ENCODE measurements at regions not wholly inside any gene's neighbourhood (a gene's known extent, or its start where the extent isn't known, plus 50 kb on each side); places are given as distances from the start of the nearest gene placed in this dataset.

GRCh38 chr6:135583256-135583761, 85.8 kb upstream of the AHI1 start:
- Histone ChIP-seq H3K18ac (ENCODE audit: low read length) (no peak overlapping the region), H3K9me3 (replicated peaks in 1 of 2; ENCODE audit: control insufficient read depth in 2 of 2, insufficient read depth in 1 of 2, low read depth in 1 of 2, low read length in 2 of 2) (no peaks in the 10 kb centered on the region), H2BK120ac (ENCODE audit: low read depth, low read length) (no peak overlapping the region), H3K14ac (ENCODE audit: low read length) (no peak overlapping the region), H2BK12ac (ENCODE audit: low read length) (no peak overlapping the region), H3K23ac (ENCODE audit: low read depth, low read length, poor library complexity) (no peak overlapping the region), H2AFZ (ENCODE audit: low read length) (no peak overlapping the region), H3K4me2 (ENCODE audit: insufficient read depth, low read length, poor library complexity, severe bottlenecking) (no peak overlapping the region), H3K9ac (ENCODE audit: low read depth, low read length, poor library complexity) (no peak overlapping the region), H2BK15ac (ENCODE audit: low read length) (no peak overlapping the region), H4K8ac (ENCODE audit: low read depth, low read length) (no peak overlapping the region), H3K27me3 (ENCODE audit: control insufficient read depth in 3 of 3, insufficient read depth in 3 of 3, low read depth in 1 of 3, low read length in 3 of 3) (no peaks in the 10 kb centered on the region), H3K4ac (ENCODE audit: low read length) (no peak overlapping the region), H3K36me3 (replicated peaks in 1 of 2; ENCODE audit: control insufficient read depth in 2 of 2, insufficient read depth in 2 of 2, low read length in 2 of 2) (no peaks in the 10 kb centered on the region), H3K79me1 (ENCODE audit: low read depth, low read length) (no peaks in the 10 kb centered on the region), H3K27ac (replicated peaks; ENCODE audit: low read length) (no peak overlapping the region), H2AK5ac (ENCODE audit: low read depth, low read length) (no peak overlapping the region), H2BK5ac (ENCODE audit: low read length) (no peak overlapping the region), H4K91ac (ENCODE audit: low read depth, low read length, poor library complexity) (no peak overlapping the region), H3K4me1 (ENCODE audit: control insufficient read depth in 2 of 2, insufficient read depth in 1 of 2, low read depth in 1 of 2, low read length in 2 of 2) (no peaks in the 10 kb centered on the region), H3K4me3 (ENCODE audit: low read length in 2 of 2) (no peak overlapping the region)
- WGBS, 2 donors (ENCODE audit: extremely low coverage in 2 of 2, insufficient read length in 2 of 2, insufficient replicate concordance in 1 of 2), result no CpG with 5 or more reads among the region's 1 CpG
- DNase-seq (ENCODE audit: low spot score), result no peak

DNA sequence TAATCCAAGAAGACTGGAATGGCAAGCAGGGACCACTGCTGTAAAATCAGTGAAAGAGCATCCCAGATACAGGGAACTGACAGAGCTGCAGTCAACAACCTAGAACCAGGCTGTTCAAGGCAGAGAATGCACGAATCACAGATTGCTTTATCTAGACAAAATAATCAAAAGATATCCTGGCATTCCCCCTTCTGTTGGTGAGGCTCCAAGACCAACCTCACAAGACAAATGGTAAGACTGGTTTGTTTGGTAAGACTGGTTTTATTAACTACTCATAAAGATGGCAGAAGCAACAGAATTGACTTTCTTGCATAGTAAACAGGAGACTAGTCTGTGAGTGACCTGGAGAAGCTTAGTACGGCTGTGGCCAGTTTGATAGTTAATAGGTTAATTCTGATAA, 88.8 kb upstream of the AHI1 start:
- Histone ChIP-seq H3K27me3 (ENCODE audit: control insufficient read depth in 3 of 3, insufficient read depth in 3 of 3, low read depth in 1 of 3, low read length in 3 of 3) (no peaks in the 10 kb centered on the region), H3K4me1 (ENCODE audit: control insufficient read depth in 2 of 2, insufficient read depth in 1 of 2, low read depth in 1 of 2, low read length in 2 of 2) (no peaks in the 10 kb centered on the region), H3K23ac (ENCODE audit: low read depth, low read length, poor library complexity) (no peak overlapping the region), H4K8ac (ENCODE audit: low read depth, low read length) (no peak overlapping the region), H2AK5ac (ENCODE audit: low read depth, low read length) (no peak overlapping the region), H3K18ac (ENCODE audit: low read length) (no peak overlapping the region), H4K91ac (ENCODE audit: low read depth, low read length, poor library complexity) (no peak overlapping the region), H2BK12ac (ENCODE audit: low read length) (no peak overlapping the region), H3K36me3 (replicated peaks in 1 of 2; ENCODE audit: control insufficient read depth in 2 of 2, insufficient read depth in 2 of 2, low read length in 2 of 2) (no peaks in the 10 kb centered on the region), H3K4me3 (ENCODE audit: low read length in 2 of 2) (no peak overlapping the region), H2BK120ac (ENCODE audit: low read depth, low read length) (no peak overlapping the region), H3K14ac (ENCODE audit: low read length) (no peak overlapping the region), H2AFZ (ENCODE audit: low read length) (no peak overlapping the region), H3K9me3 (replicated peaks in 1 of 2; ENCODE audit: control insufficient read depth in 2 of 2, insufficient read depth in 1 of 2, low read depth in 1 of 2, low read length in 2 of 2) (no peaks in the 10 kb centered on the region), H3K9ac (ENCODE audit: low read depth, low read length, poor library complexity) (no peak overlapping the region), H3K79me1 (ENCODE audit: low read depth, low read length) (no peaks in the 10 kb centered on the region), H2BK5ac (ENCODE audit: low read length) (no peak overlapping the region), H3K27ac (replicated peaks; ENCODE audit: low read length) (no peak overlapping the region), H3K4me2 (ENCODE audit: insufficient read depth, low read length, poor library complexity, severe bottlenecking) (no peak overlapping the region), H3K4ac (ENCODE audit: low read length) (no peak overlapping the region), H2BK15ac (ENCODE audit: low read length) (no peak overlapping the region)
- no peak for DNase-seq (ENCODE audit: low spot score)
- WGBS, 2 donors (ENCODE audit: extremely low coverage in 2 of 2, insufficient read length in 2 of 2, insufficient replicate concordance in 1 of 2), result no CpG with 5 or more reads among the region's 2 CpGs

GRCh38 chr6:135586844-135587243, 89.3 kb upstream of the AHI1 start:
- WGBS, 2 donors (ENCODE audit: extremely low coverage in 2 of 2, insufficient read length in 2 of 2, insufficient replicate concordance in 1 of 2), result no CpG with 5 or more reads among the region's 4 CpGs

GRCh38 chr6:135592276-135592675, 94.7 kb upstream of the AHI1 start:
- Histone ChIP-seq H3K4me1 (ENCODE audit: control insufficient read depth in 2 of 2, insufficient read depth in 1 of 2, low read depth in 1 of 2, low read length in 2 of 2) (no peaks in the 10 kb centered on the region), H4K91ac (ENCODE audit: low read depth, low read length, poor library complexity) (no peak overlapping the region), H2BK15ac (ENCODE audit: low read length) (no peak overlapping the region), H2BK120ac (ENCODE audit: low read depth, low read length) (no peak overlapping the region), H3K14ac (ENCODE audit: low read length) (no peak overlapping the region), H3K18ac (ENCODE audit: low read length) (no peak overlapping the region), H3K4me3 (ENCODE audit: low read length in 2 of 2) (no peak overlapping the region), H3K27me3 (ENCODE audit: control insufficient read depth in 3 of 3, insufficient read depth in 3 of 3, low read depth in 1 of 3, low read length in 3 of 3) (no peaks in the 10 kb centered on the region), H4K8ac (ENCODE audit: low read depth, low read length) (no peak overlapping the region), H2AFZ (ENCODE audit: low read length) (no peak overlapping the region), H3K79me1 (ENCODE audit: low read depth, low read length) (no peaks in the 10 kb centered on the region), H3K36me3 (replicated peaks in 1 of 2; ENCODE audit: control insufficient read depth in 2 of 2, insufficient read depth in 2 of 2, low read length in 2 of 2) (no peaks in the 10 kb centered on the region), H3K23ac (ENCODE audit: low read depth, low read length, poor library complexity) (no peak overlapping the region), H3K4ac (ENCODE audit: low read length) (no peak overlapping the region), H3K9ac (ENCODE audit: low read depth, low read length, poor library complexity) (no peak overlapping the region), H2BK5ac (ENCODE audit: low read length) (no peak overlapping the region), H2BK12ac (ENCODE audit: low read length) (no peak overlapping the region), H3K9me3 (replicated peaks in 1 of 2; ENCODE audit: control insufficient read depth in 2 of 2, insufficient read depth in 1 of 2, low read depth in 1 of 2, low read length in 2 of 2) (no peaks in the 10 kb centered on the region), H3K4me2 (ENCODE audit: insufficient read depth, low read length, poor library complexity, severe bottlenecking) (no peak overlapping the region), H2AK5ac (ENCODE audit: low read depth, low read length) (no peak overlapping the region), H3K27ac (replicated peaks; ENCODE audit: low read length) (no peak overlapping the region)
- no peak for DNase-seq (ENCODE audit: low spot score)
- no CpG with 5 or more reads among the region's 1 CpG for WGBS, 2 donors (ENCODE audit: extremely low coverage in 2 of 2, insufficient read length in 2 of 2, insufficient replicate concordance in 1 of 2)

More at GRCh38 chr6:135586844-135587243, 89.3 kb upstream of the AHI1 start:
- H2AK5ac ChIP-seq (ENCODE audit: low read depth, low read length), result no peak overlapping the region
- no peak overlapping the region for H3K4me3 ChIP-seq (ENCODE audit: low read length in 2 of 2)
- no peak overlapping the region for H3K4ac ChIP-seq (ENCODE audit: low read length)
- H3K27me3 ChIP-seq (ENCODE audit: control insufficient read depth in 3 of 3, insufficient read depth in 3 of 3, low read depth in 1 of 3, low read length in 3 of 3), result no peaks in the 10 kb centered on the region
- H3K18ac ChIP-seq (ENCODE audit: low read length), result no peak overlapping the region
- H3K9ac ChIP-seq (ENCODE audit: low read depth, low read length, poor library complexity), result no peak overlapping the region
- H3K14ac ChIP-seq (ENCODE audit: low read length), result no peak overlapping the region
- no peak overlapping the region for H3K4me2 ChIP-seq (ENCODE audit: insufficient read depth, low read length, poor library complexity, severe bottlenecking)
- H2BK15ac ChIP-seq (ENCODE audit: low read length), result no peak overlapping the region
- no peak overlapping the region for H2BK120ac ChIP-seq (ENCODE audit: low read depth, low read length)
- no peak for DNase-seq (ENCODE audit: low spot score)
- H3K4me1 ChIP-seq (ENCODE audit: control insufficient read depth in 2 of 2, insufficient read depth in 1 of 2, low read depth in 1 of 2, low read length in 2 of 2), result no peaks in the 10 kb centered on the region
- H2AFZ ChIP-seq (ENCODE audit: low read length), result no peak overlapping the region
- no peak overlapping the region for H4K91ac ChIP-seq (ENCODE audit: low read depth, low read length, poor library complexity)
- H3K79me1 ChIP-seq (ENCODE audit: low read depth, low read length), result no peaks in the 10 kb centered on the region
- H4K8ac ChIP-seq (ENCODE audit: low read depth, low read length), result no peak overlapping the region
- H3K36me3 ChIP-seq (replicated peaks in 1 of 2; ENCODE audit: control insufficient read depth in 2 of 2, insufficient read depth in 2 of 2, low read length in 2 of 2), result no peaks in the 10 kb centered on the region
- H3K27ac ChIP-seq (replicated peaks; ENCODE audit: low read length), result no peak overlapping the region
- H3K9me3 ChIP-seq (replicated peaks in 1 of 2; ENCODE audit: control insufficient read depth in 2 of 2, insufficient read depth in 1 of 2, low read depth in 1 of 2, low read length in 2 of 2), result no peaks in the 10 kb centered on the region
- H3K23ac ChIP-seq (ENCODE audit: low read depth, low read length, poor library complexity), result no peak overlapping the region
- H2BK12ac ChIP-seq (ENCODE audit: low read length), result no peak overlapping the region
- H2BK5ac ChIP-seq (ENCODE audit: low read length), result no peak overlapping the region
